ENCODE measurements at regions not wholly inside any gene's neighbourhood (a gene's known extent, or its start where the extent isn't known, plus 50 kb on each side); places are given as distances from the start of the nearest gene placed in this dataset.

- no peak for DNase-seq
Measured at GRCh38 chr6:169988769-169989550, 237.5 kb downstream of the ERMARD start.

DNA sequence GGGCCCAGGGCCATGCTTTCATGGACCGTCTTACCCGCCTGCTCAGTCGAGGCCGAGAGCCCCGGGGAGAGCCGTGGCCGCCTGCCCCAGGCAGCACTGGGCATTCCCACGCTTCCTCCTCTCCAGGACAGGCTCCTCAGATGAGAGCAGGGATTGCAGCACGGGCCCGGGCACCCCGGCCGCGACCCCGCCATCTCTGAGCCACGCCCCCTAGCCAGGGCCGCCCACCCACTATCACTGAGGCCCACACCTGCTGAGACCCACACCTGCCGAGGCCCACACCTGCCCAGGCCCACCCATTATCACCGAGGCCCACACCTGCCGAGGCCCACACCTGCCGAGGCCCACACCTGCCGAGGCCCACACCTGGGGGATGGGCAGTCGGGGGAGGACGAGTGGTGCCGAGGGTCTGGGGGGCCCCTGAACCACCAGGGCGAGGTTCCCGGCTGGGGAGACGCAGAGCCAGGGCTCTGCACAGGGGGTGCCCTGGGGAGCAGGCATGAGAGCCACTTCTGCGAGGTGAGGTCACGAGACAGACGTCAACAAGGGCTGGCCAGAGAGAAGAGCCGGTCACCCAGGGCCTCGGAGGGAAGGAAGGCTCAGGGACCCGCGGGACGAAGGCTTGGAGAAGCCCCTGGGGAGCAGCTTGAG is 235.6 kb downstream of the ERMARD start:
- no peak for DNase-seq

DNA sequence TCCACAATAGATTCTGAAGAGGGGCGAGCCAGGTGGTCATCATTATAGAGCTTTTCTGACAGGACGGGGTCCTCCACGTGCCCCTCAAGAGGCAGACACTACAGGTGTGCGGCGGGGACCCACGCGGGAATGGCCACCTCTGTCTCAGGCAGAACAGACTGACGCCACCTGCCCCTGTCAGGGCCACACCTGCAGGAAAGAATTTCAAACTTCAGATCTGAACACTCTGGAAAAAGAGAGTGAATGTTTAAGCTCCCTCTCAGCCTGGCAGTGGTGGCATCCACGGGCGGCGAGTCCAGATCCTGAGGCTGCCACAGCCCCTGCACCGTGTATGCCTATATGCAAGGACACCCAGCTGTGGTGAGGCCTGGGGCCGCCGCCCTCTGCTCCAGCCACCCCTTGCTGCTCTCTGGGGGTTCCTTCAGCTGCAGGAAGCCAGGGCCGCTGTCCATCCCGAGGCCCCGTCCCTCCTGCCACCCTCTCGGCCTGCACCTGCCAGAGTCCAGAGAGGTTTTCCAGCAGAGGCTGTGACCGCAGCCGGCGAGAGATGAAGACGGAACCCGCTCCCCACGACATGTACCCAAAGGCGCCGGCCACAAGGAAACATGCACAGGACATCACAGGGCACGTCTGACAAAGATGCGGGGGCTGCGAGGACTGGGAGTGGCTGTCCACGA is 234.9 kb downstream of the ERMARD start:
- no peak for DNase-seq

DNA sequence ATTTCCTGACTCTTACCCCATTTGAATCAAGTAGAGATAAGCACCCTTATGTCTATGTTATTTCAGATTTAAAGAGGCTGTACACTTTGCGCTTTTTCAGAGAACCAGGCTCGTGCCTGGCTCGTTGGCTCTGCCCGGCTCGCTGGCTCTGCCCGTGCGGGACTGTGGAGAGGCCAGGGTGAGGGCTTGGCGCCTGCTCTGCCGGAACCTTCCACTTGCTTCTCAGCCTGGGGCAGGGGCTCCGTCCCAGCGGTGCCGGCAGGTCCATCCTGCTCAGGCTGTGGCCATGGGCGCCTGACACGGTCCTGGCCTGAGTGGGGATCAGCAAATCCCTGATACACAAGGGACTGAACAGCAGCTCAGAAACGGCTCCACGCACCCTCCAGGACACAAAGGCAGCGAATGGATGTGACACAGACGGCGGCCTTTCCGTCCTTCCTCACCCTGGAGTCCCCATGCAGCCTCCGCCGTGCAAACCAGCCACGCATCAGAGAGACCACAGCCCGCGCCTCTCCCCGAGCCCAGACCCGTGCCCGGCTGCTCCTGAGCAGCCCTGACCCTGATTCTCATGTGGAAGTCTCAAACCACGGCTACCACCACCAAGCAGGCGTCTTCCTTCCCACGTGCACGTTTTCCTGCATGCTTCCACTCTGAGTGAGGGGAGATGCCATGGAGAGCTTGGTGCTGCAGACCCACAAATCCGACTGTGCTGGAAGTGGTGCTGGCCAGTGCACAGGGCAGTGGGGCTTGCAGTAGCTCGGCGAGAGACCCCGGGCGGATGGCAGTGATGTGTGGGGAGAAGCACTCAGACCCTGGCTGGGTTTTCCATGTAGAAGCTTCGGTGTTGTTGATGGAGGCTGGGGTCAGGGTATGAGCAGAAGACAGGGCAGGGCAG is 233.9 kb downstream of the ERMARD start:
- DNase-seq = no peak

GRCh38 chr6:169984181-169985120 is 233.0 kb downstream of the ERMARD start:
- DNase-seq = no peak

GRCh38 chr6:169983651-169984050 is 232.2 kb downstream of the ERMARD start:
- DNase-seq = no peak

- DNase-seq = no peak
Measured at GRCh38 chr6:169982461-169983386, 231.3 kb downstream of the ERMARD start.

DNA sequence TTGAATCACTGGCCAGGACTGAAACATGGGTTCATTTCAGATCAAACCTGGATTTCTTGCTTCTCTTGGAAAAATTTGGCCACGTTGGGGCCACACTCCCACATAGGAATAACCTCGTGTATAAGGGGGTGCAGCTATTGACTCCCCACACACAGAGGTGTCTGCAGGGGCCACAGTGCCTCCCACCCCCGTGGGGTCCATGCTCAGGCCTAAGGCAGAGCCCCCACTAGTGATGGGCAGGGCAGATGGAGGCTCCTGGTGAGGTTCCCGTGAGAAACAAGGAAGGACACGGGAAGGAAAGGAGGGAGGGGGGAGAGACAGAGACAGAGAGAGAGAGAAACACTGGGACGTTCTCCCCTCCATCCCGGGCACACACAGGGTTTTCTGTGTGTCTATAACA is 230.5 kb downstream of the ERMARD start:
- no peak for DNase-seq

DNA sequence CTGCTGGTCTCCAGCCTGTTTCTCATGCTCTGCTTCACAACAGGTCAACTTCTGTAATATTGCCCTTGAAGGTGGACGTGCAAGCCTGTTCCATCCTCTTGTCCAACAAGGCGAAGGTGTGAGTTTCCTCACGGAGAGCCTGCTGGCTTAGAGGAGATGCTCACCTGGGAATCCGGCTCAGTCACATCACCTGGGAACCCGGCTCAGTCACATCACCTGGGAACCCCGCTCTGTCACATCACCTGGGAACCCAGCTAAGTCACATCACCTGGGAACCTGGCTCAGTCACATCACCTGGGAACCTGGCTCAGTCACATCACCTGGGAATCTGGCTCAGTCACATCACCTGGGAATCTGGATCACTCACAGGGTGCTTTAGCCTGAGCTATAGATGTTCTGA is 230.1 kb downstream of the ERMARD start:
- DNase-seq = no peak

GRCh38 chr6:169980826-169981450 is 229.5 kb downstream of the ERMARD start:
- no peak for DNase-seq

GRCh38 chr6:169979873-169980432 is 228.5 kb downstream of the ERMARD start:
- DNase-seq = no peak

DNA sequence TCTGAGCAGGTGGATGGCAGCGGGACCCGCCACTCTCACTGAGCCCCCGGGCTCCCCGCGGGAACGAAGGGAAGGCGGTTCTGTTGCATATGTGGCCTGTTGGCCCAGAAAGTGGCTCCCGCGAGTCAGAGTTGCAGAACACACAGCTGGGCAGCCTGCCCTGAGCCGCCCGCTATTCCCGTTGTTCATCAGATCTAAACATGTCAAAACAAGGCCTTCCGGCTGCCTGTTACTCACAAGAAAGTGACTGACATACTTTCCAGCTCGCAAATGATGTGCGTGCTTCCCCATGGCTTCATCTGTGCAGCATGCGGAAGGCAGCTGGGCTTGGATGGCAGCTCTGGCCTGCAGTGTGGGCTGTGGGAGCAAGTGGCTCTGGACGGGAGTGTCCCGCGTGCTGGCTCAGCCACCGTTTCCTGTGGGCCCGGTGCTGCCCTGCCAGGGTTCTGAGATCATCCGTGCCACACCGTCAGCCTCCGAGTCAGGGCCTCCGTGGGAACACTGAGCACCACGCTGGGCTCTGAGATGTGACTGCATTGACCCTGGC is 227.3 kb downstream of the ERMARD start:
- no peak for DNase-seq

DNA sequence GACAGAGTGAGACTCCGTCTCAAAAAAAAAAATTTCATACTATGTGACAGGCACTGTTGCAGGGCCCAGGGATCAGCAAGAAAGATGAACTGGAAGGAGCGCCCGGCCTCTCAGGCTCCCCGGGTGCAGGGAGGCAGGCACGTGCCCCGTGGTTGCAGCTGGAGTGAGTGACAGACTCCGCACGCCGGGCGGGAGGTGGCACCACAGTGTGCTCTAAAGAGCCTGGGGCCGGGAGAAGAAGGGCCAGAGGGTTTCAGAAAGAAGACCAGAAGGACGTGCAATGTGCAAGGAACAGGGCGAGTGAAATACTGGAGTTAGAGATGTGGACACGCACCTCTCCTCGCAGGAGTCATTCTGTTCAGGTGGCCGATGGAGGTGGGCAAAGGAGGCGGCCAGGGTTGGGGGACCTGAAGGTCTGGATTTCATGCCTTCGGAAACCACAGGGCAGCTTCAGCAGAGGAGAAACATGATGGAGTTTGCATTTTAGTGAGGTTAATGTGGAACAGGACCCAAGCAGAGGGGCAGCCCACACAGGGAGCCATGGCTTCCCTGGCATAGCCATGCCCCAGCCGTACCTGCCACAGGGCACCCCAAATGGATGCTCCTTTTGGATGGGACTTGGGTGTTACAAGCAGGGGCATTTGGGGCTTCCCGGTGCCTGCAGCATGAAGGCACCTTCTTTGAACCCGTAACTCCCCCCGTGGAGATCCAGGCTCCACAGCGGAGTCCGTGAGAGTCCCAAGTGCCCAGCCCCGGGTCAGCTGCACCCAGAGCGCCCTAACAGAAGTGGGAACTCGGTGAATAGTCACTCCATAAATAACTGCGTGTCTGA is 226.2 kb downstream of the ERMARD start:
- DNase-seq = no peak

GRCh38 chr6:169976301-169977081 is 225.1 kb downstream of the ERMARD start:
- DNase-seq = no peak

DNA sequence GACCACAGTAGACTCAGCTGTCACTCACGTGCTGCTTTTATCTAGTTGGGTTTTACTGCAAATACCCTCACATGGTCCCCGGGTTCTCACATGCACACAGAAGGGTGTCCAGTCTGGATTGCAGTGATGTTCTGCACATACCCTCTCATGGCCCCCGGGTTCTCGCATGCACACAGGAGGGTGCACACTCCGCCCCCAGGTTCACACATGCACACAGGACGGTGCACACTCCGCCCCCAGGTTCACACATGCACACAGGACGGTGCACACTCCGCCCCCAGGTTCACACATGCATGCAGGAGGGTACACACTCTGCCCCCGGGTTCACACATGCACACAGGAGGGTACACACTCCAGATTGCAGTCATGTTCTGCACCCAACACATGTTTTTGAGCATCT is 224.3 kb downstream of the ERMARD start:
- DNase-seq = no peak

- DNase-seq = no peak
Measured at GRCh38 chr6:169975286-169975685, 223.9 kb downstream of the ERMARD start.

DNA sequence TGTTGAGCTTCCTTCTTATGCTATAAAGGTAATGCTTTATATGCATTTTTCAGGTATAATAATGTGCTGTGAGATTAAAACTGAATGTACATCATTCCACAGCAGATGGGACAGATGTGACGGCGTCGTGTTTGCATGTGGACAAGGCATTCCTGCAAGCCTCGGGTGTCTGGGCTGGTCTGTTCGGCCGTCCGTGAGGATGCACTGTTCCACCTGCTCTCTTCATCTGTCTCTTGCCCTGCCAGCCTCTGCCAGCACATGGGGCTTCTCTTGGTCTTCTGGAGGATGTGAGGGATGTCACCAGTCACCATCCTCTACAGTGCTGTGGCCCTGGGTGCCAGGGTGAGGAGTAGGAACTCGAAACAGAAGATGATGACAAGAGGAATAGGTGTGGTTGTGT is 223.2 kb downstream of the ERMARD start:
- no peak for DNase-seq
